ENCODE measurements at regions not wholly inside any gene's neighbourhood (a gene's known extent, or its start where the extent isn't known, plus 50 kb on each side); places are given as distances from the start of the nearest gene placed in this dataset.
"Not testable (repeated sequence)": the region's sequence is repeated elsewhere in the genome, so short reads cannot be mapped to it uniquely, and the experiment has no call there.

- H3K4me3 ChIP-seq (ENCODE audit: low read depth, low read length): no peak overlapping the region
- TF ChIP-seq CTCF (IDR thresholded peaks at IDR 0.05; ENCODE audit: insufficient read depth, low read length, missing control alignments): no peak
- no peak for DNase-seq (ENCODE audit: low read depth, low spot score)
- CTCF ChIA-PET: no interaction called here
- POLR2A ChIA-PET: no interaction called here
These were observed 1261.2 kb upstream of the SLC39A10 start for GRCh38 chr2:194395818-194396217.

- ChIA-PET CTCF (no interaction called here), POLR2A (no interaction called here)
- TF ChIP-seq CTCF (IDR thresholded peaks at IDR 0.05; ENCODE audit: insufficient read depth, low read length, missing control alignments): no peak
- no peak for DNase-seq (ENCODE audit: low read depth, low spot score)
- no peak overlapping the region for H3K4me3 ChIP-seq (ENCODE audit: low read depth, low read length)
These were observed 1271.7 kb upstream of the SLC39A10 start for GRCh38 chr2:194385376-194385775.

- CTCF ChIA-PET: no interaction called here
- POLR2A ChIA-PET: no interaction called here
These were observed 1273.6 kb upstream of the SLC39A10 start for GRCh38 chr2:194383401-194383800.

GRCh38 chr2:194382221-194382620 lies 1274.8 kb upstream of the SLC39A10 start:
- ChIA-PET CTCF (no interaction called here), POLR2A (no interaction called here)
- no peak overlapping the region for H3K4me3 ChIP-seq (ENCODE audit: low read depth, low read length)
- no peak for DNase-seq (ENCODE audit: low read depth, low spot score)
- no peak for TF ChIP-seq CTCF (IDR thresholded peaks at IDR 0.05; ENCODE audit: insufficient read depth, low read length, missing control alignments)

More at GRCh38 chr2:194383401-194383800, 1273.6 kb upstream of the SLC39A10 start:
- DNase-seq (ENCODE audit: low read depth, low spot score): no peak
- no peak overlapping the region for H3K4me3 ChIP-seq (ENCODE audit: low read depth, low read length)
- TF ChIP-seq CTCF (IDR thresholded peaks at IDR 0.05; ENCODE audit: insufficient read depth, low read length, missing control alignments): no peak

- no peak overlapping the region for H3K4me3 ChIP-seq (ENCODE audit: low read depth, low read length)
- no peak for TF ChIP-seq CTCF (IDR thresholded peaks at IDR 0.05; ENCODE audit: insufficient read depth, low read length, missing control alignments)
- no peak for DNase-seq (ENCODE audit: low read depth, low spot score)
- CTCF ChIA-PET: no interaction called here
- POLR2A ChIA-PET: no interaction called here
These were observed 1277.0 kb upstream of the SLC39A10 start for GRCh38 chr2:194380011-194380410.

- POLR2A ChIA-PET; CTCF ChIA-PET; DNase-seq (ENCODE audit: low read depth, low spot score); H3K4me3 ChIP-seq (ENCODE audit: low read depth, low read length): not testable (repeated sequence)
These were observed 1289.6 kb upstream of the SLC39A10 start for GRCh38 chr2:194367390-194367789.

GRCh38 chr2:194363878-194364277 lies 1293.1 kb upstream of the SLC39A10 start:
- no peak for DNase-seq (ENCODE audit: low read depth, low spot score)

More at GRCh38 chr2:194363878-194364277, 1293.1 kb upstream of the SLC39A10 start:
- no peak overlapping the region for H3K4me3 ChIP-seq (ENCODE audit: low read depth, low read length)
- no peak for TF ChIP-seq CTCF (IDR thresholded peaks at IDR 0.05; ENCODE audit: insufficient read depth, low read length, missing control alignments)
- POLR2A ChIA-PET: no interaction called here
- CTCF ChIA-PET: no interaction called here

Data from AG04449 (cell line).